DND-41 (cell line): ENCODE measurements at regions not wholly inside any gene's neighbourhood (a gene's known extent, or its start where the extent isn't known, plus 50 kb on each side); places are given as distances from the start of the nearest gene placed in this dataset.

Experiments used
- EZH2 ChIP-seq: IDR thresholded peaks from 3 replicates; pipeline ENCODE4 v1.6.1; 2012; ENCODE audit warnings: borderline replicate concordance, low read depth, mild to moderate bottlenecking, moderate library complexity, low read length, inconsistent platforms; ENCODE audit not compliant: severe bottlenecking
- TF ChIP-seq, protein P1 (sequence below): IDR thresholded peaks from 2 replicates; pipeline ENCODE4 v1.5.1; 2012; ENCODE audit warnings: borderline replicate concordance, low read length, moderate library complexity, mild to moderate bottlenecking; ENCODE audit not compliant: poor library complexity, severe bottlenecking; ENCODE audit errors: extremely low read depth

DNA sequence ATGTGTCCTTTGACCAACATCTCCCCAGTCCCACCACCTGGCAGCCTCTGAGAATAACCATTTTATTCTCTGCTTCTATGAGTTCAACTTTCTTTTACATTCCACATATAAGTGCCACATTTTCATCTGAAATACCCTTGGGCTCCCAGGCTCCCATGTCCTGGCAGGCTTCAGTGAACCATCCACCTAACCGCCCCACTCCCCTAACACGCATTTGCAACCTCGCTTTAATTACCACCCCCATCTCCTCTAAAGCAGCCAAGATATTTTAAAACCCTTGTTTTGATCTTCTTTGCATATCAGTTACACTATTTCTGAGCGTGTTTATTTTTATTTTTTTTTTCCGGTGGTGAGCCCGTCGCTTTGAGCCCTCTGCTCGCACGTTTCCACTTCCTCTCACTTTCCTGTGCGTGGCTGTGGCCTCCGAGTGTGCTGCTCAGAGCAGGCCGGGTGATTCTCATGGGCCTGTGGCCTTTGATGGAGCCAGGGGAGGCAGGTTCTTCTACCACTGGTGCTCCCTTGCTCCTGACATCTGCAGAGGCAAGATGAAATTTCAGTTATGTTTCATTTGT, 195.4 kb upstream of the LPP start:
- TF ChIP-seq, protein P1, sequence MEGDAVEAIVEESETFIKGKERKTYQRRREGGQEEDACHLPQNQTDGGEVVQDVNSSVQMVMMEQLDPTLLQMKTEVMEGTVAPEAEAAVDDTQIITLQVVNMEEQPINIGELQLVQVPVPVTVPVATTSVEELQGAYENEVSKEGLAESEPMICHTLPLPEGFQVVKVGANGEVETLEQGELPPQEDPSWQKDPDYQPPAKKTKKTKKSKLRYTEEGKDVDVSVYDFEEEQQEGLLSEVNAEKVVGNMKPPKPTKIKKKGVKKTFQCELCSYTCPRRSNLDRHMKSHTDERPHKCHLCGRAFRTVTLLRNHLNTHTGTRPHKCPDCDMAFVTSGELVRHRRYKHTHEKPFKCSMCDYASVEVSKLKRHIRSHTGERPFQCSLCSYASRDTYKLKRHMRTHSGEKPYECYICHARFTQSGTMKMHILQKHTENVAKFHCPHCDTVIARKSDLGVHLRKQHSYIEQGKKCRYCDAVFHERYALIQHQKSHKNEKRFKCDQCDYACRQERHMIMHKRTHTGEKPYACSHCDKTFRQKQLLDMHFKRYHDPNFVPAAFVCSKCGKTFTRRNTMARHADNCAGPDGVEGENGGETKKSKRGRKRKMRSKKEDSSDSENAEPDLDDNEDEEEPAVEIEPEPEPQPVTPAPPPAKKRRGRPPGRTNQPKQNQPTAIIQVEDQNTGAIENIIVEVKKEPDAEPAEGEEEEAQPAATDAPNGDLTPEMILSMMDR, result peak; percentile 17
- no peak for TF ChIP-seq EZH2
